Endothelial cell of umbilical vein (primary cell): ENCODE measurements at regions not wholly inside any gene's neighbourhood (a gene's known extent, or its start where the extent isn't known, plus 50 kb on each side); places are given as distances from the start of the nearest gene placed in this dataset.
"Not testable (repeated sequence)": the region's sequence is repeated elsewhere in the genome, so short reads cannot be mapped to it uniquely, and the experiment has no call there.

Experiments used
- BruUV-seq: library from RNA; stranded (reverse); fragments of 400-500 nt; replicated peaks from 2 replicates; lab custom pipeline; 2021; lab: Mats Ljungman, UMichigan
- CTCF ChIA-PET: fragments of 300-600, 350-600 bp; sonication (Branson Sonifier 250); formaldehyde crosslinking; loops from one replicate; lab custom pipeline; 2021; ENCODE audit warnings: antibody characterized with exemption, inconsistent platforms; lab: Charles Lee
- POLR2A ChIA-PET: fragments of 300-600, 350-600 bp; sonication (Branson Sonifier 250); formaldehyde crosslinking; loops from one replicate; lab custom pipeline; 2021; ENCODE audit warnings: antibody characterized with exemption, inconsistent platforms; lab: Charles Lee
- DNase-seq: peaks from one replicate; pipeline ENCODE4 v3.0.0-alpha.2; 2011; ENCODE audit warnings: low read depth, low spot score
- FAIRE-seq: peaks from 2 replicates; lab custom pipeline; 2011; peaks lifted over from hg19 to GRCh38; lab: Jason Lieb, UNC
- H2AFZ ChIP-seq: 2 replicates; pipeline ENCODE4 v1.6.0; 2012; ENCODE audit warnings: low read depth, low read length, control low read depth, inconsistent platforms
- H3K27ac ChIP-seq: 2 replicates; pipeline ENCODE4 v1.5.1; 2011; ENCODE audit warnings: low read depth, mild to moderate bottlenecking, control low read depth, low read length, moderate library complexity; ENCODE audit not compliant: insufficient read depth
- H3K27me3 ChIP-seq, 2 experiments: 2 replicates each; pipeline versions ENCODE4 v1.6.0 to v1.6.1; 2011; ENCODE audit warnings: low read length in 2 of 2, mixed read lengths in 1 of 2; ENCODE audit not compliant: control insufficient read depth in 2 of 2, insufficient read depth in 2 of 2
- H3K36me3 ChIP-seq, 2 experiments: 2 replicates in 1 of 2; 3 replicates in 1 of 2; pipeline ENCODE4 v1.5.1; 2011; ENCODE audit warnings: low read length in 2 of 2, mild to moderate bottlenecking in 1 of 2, moderate library complexity in 1 of 2; ENCODE audit not compliant: control insufficient read depth in 2 of 2, insufficient read depth in 2 of 2; ENCODE audit errors: extremely low read depth in 1 of 2
- H3K4me1 ChIP-seq: 3 replicates; pipeline ENCODE4 v1.5.1; 2011; ENCODE audit warnings: mild to moderate bottlenecking, low read length; ENCODE audit not compliant: control insufficient read depth, insufficient read depth; ENCODE audit errors: extremely low read depth
- H3K4me2 ChIP-seq: 2 replicates; pipeline ENCODE4 v1.6.1; 2011; ENCODE audit warnings: low read length, control low read depth, mixed read lengths; ENCODE audit not compliant: insufficient read depth
- H3K4me3 ChIP-seq, 3 experiments: fragments of 200-600 bp in 1 of 3; sonication (generic), shearing (Covaris generic) in 1 of 3; replicated peaks in 1 of 3; 2 replicates each; pipeline ENCODE4 v1.5.1; 2011 to 2016; ENCODE audit warnings: control low read depth in 3 of 3, low read length in 3 of 3, mild to moderate bottlenecking in 2 of 3, inconsistent platforms in 1 of 3, low read depth in 1 of 3, moderate library complexity in 1 of 3; ENCODE audit not compliant: insufficient read depth in 1 of 3
- H3K79me2 ChIP-seq: 2 replicates; pipeline ENCODE4 v1.6.0; 2012; ENCODE audit warnings: low read length, inconsistent platforms; ENCODE audit not compliant: control insufficient read depth, insufficient read depth
- H3K9ac ChIP-seq: replicated peaks from 2 replicates; pipeline ENCODE3; 2011; ENCODE audit warnings: low read length, control low read depth; ENCODE audit not compliant: insufficient read depth; ENCODE audit errors: extremely low read depth
- H3K9me1 ChIP-seq: replicated peaks from 3 replicates; pipeline ENCODE4 v1.6.0; 2011; ENCODE audit warnings: mild to moderate bottlenecking, low read length; ENCODE audit not compliant: control insufficient read depth, insufficient read depth; ENCODE audit errors: extremely low read depth
- H3K9me3 ChIP-seq: replicated peaks from 2 replicates; pipeline ENCODE4 v1.5.1; 2012; ENCODE audit warnings: low read length, inconsistent platforms; ENCODE audit not compliant: control insufficient read depth, insufficient read depth
- H4K20me1 ChIP-seq: replicated peaks from 2 replicates; pipeline ENCODE3; 2011; ENCODE audit warnings: mild to moderate bottlenecking, low read length; ENCODE audit not compliant: control insufficient read depth, insufficient read depth; ENCODE audit errors: extremely low read depth
- EZH2 ChIP-seq: IDR thresholded peaks from 2 replicates; pipeline ENCODE4 v1.6.1; 2012; ENCODE audit warnings: borderline replicate concordance, low read depth, mild to moderate bottlenecking, moderate library complexity, low read length, inconsistent platforms; ENCODE audit not compliant: severe bottlenecking
- FOS ChIP-seq: IDR thresholded peaks from 2 replicates; pipeline ENCODE4 v1.6.1; 2011; ENCODE audit warnings: mild to moderate bottlenecking, low read length, moderate library complexity, borderline replicate concordance; ENCODE audit not compliant: insufficient read depth
- GATA2 ChIP-seq: IDR thresholded peaks from 2 replicates; pipeline ENCODE4 v1.7.0; 2011; ENCODE audit warnings: low read depth, mild to moderate bottlenecking, moderate library complexity, mixed read lengths, low read length; ENCODE audit not compliant: insufficient read length, insufficient read depth
- JUN ChIP-seq: IDR thresholded peaks from 2 replicates; pipeline ENCODE4 v1.6.1; 2011; ENCODE audit warnings: borderline replicate concordance, low read depth; ENCODE audit not compliant: insufficient read length, insufficient read depth
- MYC ChIP-seq: IDR thresholded peaks from one replicate; pipeline ENCODE4 v1.6.1; 2011; ENCODE audit warnings: mild to moderate bottlenecking, low read depth, low read length
- POLR2A ChIP-seq: IDR thresholded peaks from 2 replicates; pipeline ENCODE4 v1.6.1; 2012; ENCODE audit warnings: low read depth, mild to moderate bottlenecking, control low read depth, low read length
- POLR2AphosphoS5 ChIP-seq: IDR thresholded peaks from 2 replicates; pipeline ENCODE4 v1.6.1; 2012; ENCODE audit warnings: low read depth, mild to moderate bottlenecking, control low read depth, low read length, moderate library complexity; ENCODE audit not compliant: insufficient read depth
- dilution Hi-C: fragments of 300-500 bp; cut with MboI; formaldehyde crosslinking; loops from one replicate; pipeline ENCODE4 v1.15.0; 2019; ENCODE audit warnings: low sequenced_read_pairs; ENCODE audit not compliant: extremely low pct_ligation_motif_present
- intact Hi-C: fragments of 100-400 bp; cut with micrococcal nuclease; formaldehyde crosslinking; loops from one replicate; pipeline ENCODE4 v1.10.0; 2022
- TF ChIP-seq, protein P1 (sequence below): IDR thresholded peaks from 2 replicates; pipeline ENCODE4 v1.6.1; 2011; ENCODE audit not compliant: insufficient read depth, insufficient read length
- TF ChIP-seq, protein P2 (sequence below), 2 donors: IDR thresholded peaks; 1 replicate in 1 of 2; 2 replicates in 1 of 2; pipeline ENCODE4 v1.5.1; 2011; ENCODE audit warnings: low read length in 2 of 2, mild to moderate bottlenecking in 2 of 2, moderate library complexity in 2 of 2, control low read depth in 1 of 2, inconsistent platforms in 1 of 2, low read depth in 1 of 2; ENCODE audit not compliant: insufficient read depth in 1 of 2; ENCODE audit errors: extremely low read depth in 1 of 2

DNA sequence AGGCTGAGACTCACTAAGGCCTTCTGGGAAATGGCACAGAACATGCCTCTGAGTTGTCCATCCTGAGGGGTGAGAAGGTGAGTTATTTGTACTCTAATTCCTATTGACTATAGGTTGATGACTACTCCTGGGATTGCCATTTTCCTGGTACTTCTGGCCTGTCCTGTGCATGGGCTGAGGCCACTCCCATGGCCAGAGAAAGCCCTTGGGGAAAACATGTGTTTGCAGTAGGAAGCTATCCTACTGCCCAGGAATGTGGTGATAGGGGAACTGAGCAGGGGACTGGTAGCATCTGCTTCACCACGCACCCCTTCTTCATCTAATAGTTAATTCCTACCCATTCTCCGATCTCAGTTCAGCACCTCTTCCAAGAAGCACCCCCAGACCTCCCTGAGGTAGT lies 62.6 kb upstream of the MEX3C start:
- intact Hi-C loops = no loop called here

DNA sequence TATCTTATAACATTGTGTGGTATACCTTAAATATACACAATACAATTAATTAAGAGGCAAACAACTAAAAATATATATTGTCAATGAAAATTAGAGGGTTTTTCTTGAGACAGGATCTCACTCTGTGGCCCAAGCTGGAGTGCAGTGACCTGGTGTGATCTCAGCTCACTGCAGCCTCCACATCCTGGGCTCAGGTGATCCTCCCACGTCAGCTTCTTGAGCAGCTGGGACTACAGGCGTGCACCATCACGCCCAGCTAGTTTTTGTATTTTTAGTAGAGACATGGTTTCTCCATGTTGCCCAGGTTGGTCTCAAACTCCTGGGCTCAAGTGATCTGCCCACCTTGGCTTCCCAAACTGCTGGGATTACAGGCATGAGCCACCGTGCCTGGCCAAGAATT lies 68.6 kb upstream of the MEX3C start:
- H3K27ac ChIP-seq, H3K9ac ChIP-seq, H4K20me1 ChIP-seq, DNase-seq, BruUV-seq, dilution Hi-C loops, H3K4me1 ChIP-seq, H3K4me3 ChIP-seq, H2AFZ ChIP-seq, H3K27me3 ChIP-seq, FAIRE-seq, H3K4me2 ChIP-seq, H3K36me3 ChIP-seq, intact Hi-C loops, POLR2A ChIA-PET, H3K9me1 ChIP-seq, H3K79me2 ChIP-seq, H3K9me3 ChIP-seq: not testable (repeated sequence)
- CTCF ChIA-PET = interaction anchor here (0.5 kb wide), 1 partner anchor 11 kb away, joined by 3 read pairs; no protein-coding TSS in a partner anchor

More for the DNA sequence above, 62.6 kb upstream of the MEX3C start:
- Histone ChIP-seq H3K27me3 (no peaks in the 10 kb centered on the region), H3K9me1 (no peaks in the 10 kb centered on the region), H3K79me2 (no peaks in the 10 kb centered on the region), H3K4me3 (no peak overlapping the region), H4K20me1 (no peaks in the 10 kb centered on the region), H3K36me3 (no peaks in the 10 kb centered on the region), H3K4me2 (no peak overlapping the region), H2AFZ (no peak overlapping the region), H3K4me1 (no peaks in the 10 kb centered on the region), H3K9ac (no peak overlapping the region), H3K27ac (no peak overlapping the region), H3K9me3 (no peaks in the 10 kb centered on the region)
- ChIA-PET CTCF (no interaction called here), POLR2A (no interaction called here)
- DNase-seq (no peak), FAIRE-seq (no peak)
- dilution Hi-C loops = no loop called here
- no peak for TF ChIP-seq JUN
- TF ChIP-seq, protein P1, sequence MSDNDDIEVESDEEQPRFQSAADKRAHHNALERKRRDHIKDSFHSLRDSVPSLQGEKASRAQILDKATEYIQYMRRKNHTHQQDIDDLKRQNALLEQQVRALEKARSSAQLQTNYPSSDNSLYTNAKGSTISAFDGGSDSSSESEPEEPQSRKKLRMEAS = no peak
- TF ChIP-seq, protein P2, sequence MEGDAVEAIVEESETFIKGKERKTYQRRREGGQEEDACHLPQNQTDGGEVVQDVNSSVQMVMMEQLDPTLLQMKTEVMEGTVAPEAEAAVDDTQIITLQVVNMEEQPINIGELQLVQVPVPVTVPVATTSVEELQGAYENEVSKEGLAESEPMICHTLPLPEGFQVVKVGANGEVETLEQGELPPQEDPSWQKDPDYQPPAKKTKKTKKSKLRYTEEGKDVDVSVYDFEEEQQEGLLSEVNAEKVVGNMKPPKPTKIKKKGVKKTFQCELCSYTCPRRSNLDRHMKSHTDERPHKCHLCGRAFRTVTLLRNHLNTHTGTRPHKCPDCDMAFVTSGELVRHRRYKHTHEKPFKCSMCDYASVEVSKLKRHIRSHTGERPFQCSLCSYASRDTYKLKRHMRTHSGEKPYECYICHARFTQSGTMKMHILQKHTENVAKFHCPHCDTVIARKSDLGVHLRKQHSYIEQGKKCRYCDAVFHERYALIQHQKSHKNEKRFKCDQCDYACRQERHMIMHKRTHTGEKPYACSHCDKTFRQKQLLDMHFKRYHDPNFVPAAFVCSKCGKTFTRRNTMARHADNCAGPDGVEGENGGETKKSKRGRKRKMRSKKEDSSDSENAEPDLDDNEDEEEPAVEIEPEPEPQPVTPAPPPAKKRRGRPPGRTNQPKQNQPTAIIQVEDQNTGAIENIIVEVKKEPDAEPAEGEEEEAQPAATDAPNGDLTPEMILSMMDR (IDR thresholded peaks at IDR 0.05; ENCODE audit: extremely low read depth in 1 of 2, insufficient read depth in 1 of 2, low read depth in 1 of 2, low read length in 2 of 2) = no peak
- no peak for TF ChIP-seq FOS
- no peak for TF ChIP-seq POLR2A
- no peak for TF ChIP-seq MYC
- no peak for TF ChIP-seq POLR2AphosphoS5
- TF ChIP-seq EZH2 = no peak
- no peak for TF ChIP-seq GATA2
- no TSS peak for BruUV-seq
